NB4 (cell line): ENCODE measurements at regions not wholly inside any gene's neighbourhood (a gene's known extent, or its start where the extent isn't known, plus 50 kb on each side); places are given as distances from the start of the nearest gene placed in this dataset.

Source experiments
- CTCF ChIP-seq: IDR thresholded peaks from one replicate; pipeline ENCODE4 v1.5.1; 2012; ENCODE audit warnings: low read depth, low read length
- POLR2A ChIP-seq: IDR thresholded peaks from 2 replicates; pipeline ENCODE4 v1.6.1; 2011; ENCODE audit warnings: mild to moderate bottlenecking; ENCODE audit not compliant: insufficient read length; ENCODE audit errors: extremely low read depth
- TF ChIP-seq, protein P1 (sequence below): IDR thresholded peaks from 2 replicates; pipeline ENCODE4 v1.6.1; 2011; ENCODE audit warnings: low read depth, low read length

GRCh38 chr12:76236640-76237039 lies 111.6 kb downstream of the BBS10 start:
- TF ChIP-seq CTCF (no peak), POLR2A (no peak)
- TF ChIP-seq, protein P1, sequence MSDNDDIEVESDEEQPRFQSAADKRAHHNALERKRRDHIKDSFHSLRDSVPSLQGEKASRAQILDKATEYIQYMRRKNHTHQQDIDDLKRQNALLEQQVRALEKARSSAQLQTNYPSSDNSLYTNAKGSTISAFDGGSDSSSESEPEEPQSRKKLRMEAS: no peak
